Endodermal cell (in vitro differentiated cells): ENCODE measurements at regions not wholly inside any gene's neighbourhood (a gene's known extent, or its start where the extent isn't known, plus 50 kb on each side); places are given as distances from the start of the nearest gene placed in this dataset.

Experiments
- DNase-seq: peaks from one replicate; pipeline ENCODE4 v3.0.0-alpha.2; 2017
- H3K27ac ChIP-seq: 2 replicates; pipeline ENCODE4 v1.5.1; 2013; ENCODE audit warnings: mild to moderate bottlenecking, low read depth, low read length, moderate library complexity
- H3K27me3 ChIP-seq: 2 replicates; pipeline ENCODE4 v1.6.1; 2013; ENCODE audit warnings: mild to moderate bottlenecking, low read length, moderate library complexity; ENCODE audit not compliant: insufficient read depth, control insufficient read depth, poor library complexity, severe bottlenecking
- H3K36me3 ChIP-seq: 2 replicates; pipeline ENCODE4 v1.7.0; 2013; ENCODE audit warnings: mild to moderate bottlenecking, low read length, moderate library complexity; ENCODE audit not compliant: control insufficient read depth, insufficient read depth
- H3K4me1 ChIP-seq: one replicate; pipeline ENCODE4 v1.7.0; 2013; ENCODE audit warnings: low read length; ENCODE audit not compliant: control insufficient read depth, insufficient read depth
- H3K4me3 ChIP-seq: 2 replicates; pipeline ENCODE4 v1.5.1; 2013; ENCODE audit warnings: mild to moderate bottlenecking, low read length, moderate library complexity
- H3K9ac ChIP-seq: 2 replicates; pipeline ENCODE4 v1.6.1; 2013; ENCODE audit warnings: mild to moderate bottlenecking, low read length, moderate library complexity; ENCODE audit not compliant: poor library complexity, severe bottlenecking; ENCODE audit errors: extremely low read depth
- H3K9me3 ChIP-seq: 2 replicates; pipeline ENCODE4 v1.6.1; 2013; ENCODE audit warnings: mild to moderate bottlenecking, low read length, moderate library complexity; ENCODE audit not compliant: control insufficient read depth
- H3K27ac Mint-ChIP-seq: 2 replicates; pipeline ENCODE4 v1.8.0; 2020; ENCODE audit warnings: mixed read lengths
- H3K27me3 Mint-ChIP-seq: 2 replicates; pipeline ENCODE4 v1.8.0; 2021; ENCODE audit warnings: mild to moderate bottlenecking, mixed read lengths; ENCODE audit not compliant: insufficient read depth
- H3K36me3 Mint-ChIP-seq: 2 replicates; pipeline ENCODE4 v1.8.0; 2020; ENCODE audit warnings: low read depth, mixed read lengths
- H3K4me1 Mint-ChIP-seq: 2 replicates; pipeline ENCODE4 v1.8.0; 2020; ENCODE audit warnings: mixed read lengths
- H3K4me3 Mint-ChIP-seq: 2 replicates; pipeline ENCODE4 v1.8.0; 2020; ENCODE audit warnings: mild to moderate bottlenecking, moderate library complexity, mixed read lengths
- H3K9me3 Mint-ChIP-seq: 2 replicates; pipeline ENCODE4 v1.8.0; 2020; ENCODE audit warnings: mild to moderate bottlenecking, mixed read lengths
- WGBS, 2 experiments: methylation state at CpG; one replicate each; pipeline versions ENCODE4 v1.1.5 to v1.1.7; 2013; ENCODE audit warnings: missing lambda C conversion rate in 2 of 2, mixed read lengths in 1 of 2; ENCODE audit not compliant: insufficient coverage in 1 of 2, insufficient read length in 1 of 2; 5-methylcytosine and 5-hydroxymethylcytosine counted together
- TF ChIP-seq, protein P1 (sequence below): fragments of 200-600 bp; sonication (generic); conservative IDR thresholded peaks from 2 replicates; pipeline ENCODE4 v1.5.0; 2021; ENCODE audit warnings: antibody characterized with exemption, mild to moderate bottlenecking

DNA sequence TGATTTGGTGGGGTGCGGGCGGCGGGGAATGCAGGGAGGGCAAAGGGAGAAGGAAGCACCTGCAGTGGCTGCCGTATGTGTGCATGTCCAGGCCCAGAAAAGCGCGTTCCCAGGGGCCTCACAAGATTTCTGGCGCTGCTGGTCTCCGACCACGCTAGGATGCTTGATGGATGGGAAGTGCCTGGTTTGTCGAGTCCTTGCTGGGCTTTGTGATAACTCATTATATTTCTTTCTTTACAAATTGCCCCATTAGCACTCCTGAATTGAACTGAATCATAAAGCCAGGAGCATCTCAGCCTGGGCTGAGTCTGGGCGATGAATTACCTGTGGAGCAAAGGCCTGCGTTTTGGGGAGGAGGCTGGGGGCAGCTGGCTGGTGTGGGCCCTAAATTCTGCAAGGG, 69.2 kb upstream of the LMO1 start:
- peaks cover 26% of the 10 kb centered on the region for H3K4me1 Mint-ChIP-seq
- Histone ChIP-seq H3K27ac (no peak overlapping the region), H3K36me3 (no peaks in the 10 kb centered on the region), H3K4me1 (no peaks in the 10 kb centered on the region), H3K4me3 (no peak overlapping the region), H3K27me3 (no peaks in the 10 kb centered on the region), H3K9me3 (no peaks in the 10 kb centered on the region), H3K9ac (no peak overlapping the region)
- H3K27me3 Mint-ChIP-seq: peaks cover 11% of the 10 kb centered on the region
- H3K36me3 Mint-ChIP-seq: no peaks in the 10 kb centered on the region
- DNase-seq: no peak
- TF ChIP-seq, protein P1, sequence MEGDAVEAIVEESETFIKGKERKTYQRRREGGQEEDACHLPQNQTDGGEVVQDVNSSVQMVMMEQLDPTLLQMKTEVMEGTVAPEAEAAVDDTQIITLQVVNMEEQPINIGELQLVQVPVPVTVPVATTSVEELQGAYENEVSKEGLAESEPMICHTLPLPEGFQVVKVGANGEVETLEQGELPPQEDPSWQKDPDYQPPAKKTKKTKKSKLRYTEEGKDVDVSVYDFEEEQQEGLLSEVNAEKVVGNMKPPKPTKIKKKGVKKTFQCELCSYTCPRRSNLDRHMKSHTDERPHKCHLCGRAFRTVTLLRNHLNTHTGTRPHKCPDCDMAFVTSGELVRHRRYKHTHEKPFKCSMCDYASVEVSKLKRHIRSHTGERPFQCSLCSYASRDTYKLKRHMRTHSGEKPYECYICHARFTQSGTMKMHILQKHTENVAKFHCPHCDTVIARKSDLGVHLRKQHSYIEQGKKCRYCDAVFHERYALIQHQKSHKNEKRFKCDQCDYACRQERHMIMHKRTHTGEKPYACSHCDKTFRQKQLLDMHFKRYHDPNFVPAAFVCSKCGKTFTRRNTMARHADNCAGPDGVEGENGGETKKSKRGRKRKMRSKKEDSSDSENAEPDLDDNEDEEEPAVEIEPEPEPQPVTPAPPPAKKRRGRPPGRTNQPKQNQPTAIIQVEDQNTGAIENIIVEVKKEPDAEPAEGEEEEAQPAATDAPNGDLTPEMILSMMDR: no peak
- H3K27ac Mint-ChIP-seq: no peak overlapping the region
- WGBS, 2 experiments: 83 to 86% methylated on average over 8 to 12 of the region's 12 CpGs
- H3K4me3 Mint-ChIP-seq: no peak overlapping the region
- no peaks in the 10 kb centered on the region for H3K9me3 Mint-ChIP-seq

DNA sequence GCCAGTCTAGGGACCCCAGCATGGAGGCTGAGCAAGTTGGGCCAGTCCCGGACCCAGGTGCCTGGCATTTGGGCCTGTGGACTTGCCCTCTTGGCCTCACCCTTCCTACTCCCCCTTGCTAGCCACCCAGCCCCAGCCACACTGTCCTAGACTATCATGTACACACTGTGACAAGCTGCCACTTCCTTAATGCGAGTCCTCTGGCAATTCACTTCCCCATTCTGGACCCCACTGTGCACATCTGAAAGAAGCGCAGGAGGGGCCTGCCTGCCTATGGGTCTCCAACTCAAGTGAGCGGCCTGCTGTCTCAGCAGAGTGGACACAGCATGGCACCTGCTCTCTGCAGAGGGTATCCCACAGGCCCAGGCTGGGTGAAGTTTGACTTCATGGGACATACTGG, 68.5 kb upstream of the LMO1 start:
- H3K4me1 Mint-ChIP-seq: peaks cover 24% of the 10 kb centered on the region
- 92 to 96% methylated on average over 2 to 4 of the region's 4 CpGs for WGBS, 2 experiments

DNA sequence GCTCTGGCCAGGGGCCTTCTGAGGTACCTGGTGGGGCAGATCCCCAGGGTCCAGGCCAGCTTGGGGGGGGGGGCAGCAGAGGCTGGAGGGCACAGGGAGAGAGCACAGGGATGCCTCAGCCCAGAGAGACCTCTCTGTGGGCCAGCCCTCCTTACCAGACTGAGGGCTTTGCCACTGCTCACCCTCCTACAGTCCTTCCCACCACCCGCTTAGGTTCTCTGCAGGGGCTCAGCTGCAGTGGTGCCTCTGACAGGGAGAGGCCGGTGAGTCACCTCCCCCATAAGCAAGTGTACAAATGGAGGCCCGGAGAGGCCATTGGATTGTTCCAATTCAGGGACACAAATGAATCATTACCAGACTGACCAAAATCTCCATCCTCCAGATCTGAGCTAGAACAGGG, 68.1 kb upstream of the LMO1 start:
- no peak overlapping the region for H3K4me3 ChIP-seq
- Mint-ChIP-seq H3K27ac (no peak overlapping the region), H3K4me1 (peaks cover 24% of the 10 kb centered on the region), H3K27me3 (peaks cover 11% of the 10 kb centered on the region), H3K9me3 (no peaks in the 10 kb centered on the region), H3K4me3 (no peak overlapping the region), H3K36me3 (no peaks in the 10 kb centered on the region)
- TF ChIP-seq, protein P1: no peak
- no peaks in the 10 kb centered on the region for H3K36me3 ChIP-seq
- H3K9ac ChIP-seq: no peak overlapping the region
- no peak for DNase-seq
- H3K27me3 ChIP-seq: no peaks in the 10 kb centered on the region
- no peaks in the 10 kb centered on the region for H3K4me1 ChIP-seq
- 92% methylated on average over 3 of the region's 3 CpGs; no CpG with 5 or more reads in 1 of the 2 experiments for WGBS, 2 experiments
- H3K9me3 ChIP-seq: no peaks in the 10 kb centered on the region
- H3K27ac ChIP-seq: no peak overlapping the region

More for the DNA sequence above, 68.5 kb upstream of the LMO1 start:
- Mint-ChIP-seq H3K9me3 (no peaks in the 10 kb centered on the region), H3K36me3 (no peaks in the 10 kb centered on the region), H3K27me3 (peaks cover 11% of the 10 kb centered on the region), H3K27ac (no peak overlapping the region), H3K4me3 (no peak overlapping the region)
- Histone ChIP-seq H3K27ac (no peak overlapping the region), H3K36me3 (no peaks in the 10 kb centered on the region), H3K9me3 (no peaks in the 10 kb centered on the region), H3K9ac (no peak overlapping the region), H3K4me3 (no peak overlapping the region), H3K4me1 (no peaks in the 10 kb centered on the region), H3K27me3 (no peaks in the 10 kb centered on the region)
- TF ChIP-seq, protein P1: no peak
- DNase-seq: no peak
